GM21786 (cell line): ENCODE measurements at regions not wholly inside any gene's neighbourhood (a gene's known extent, or its start where the extent isn't known, plus 50 kb on each side); places are given as distances from the start of the nearest gene placed in this dataset.
"Not testable (repeated sequence)": the region's sequence is repeated elsewhere in the genome, so short reads cannot be mapped to it uniquely, and the experiment has no call there.

ENCODE experiments used
- ATAC-seq: cut with Tn5 transposase; IDR thresholded peaks from one replicate; pipeline ENCODE4 v1.9.1; 2021; ENCODE audit not compliant: unreplicated experiment

DNA sequence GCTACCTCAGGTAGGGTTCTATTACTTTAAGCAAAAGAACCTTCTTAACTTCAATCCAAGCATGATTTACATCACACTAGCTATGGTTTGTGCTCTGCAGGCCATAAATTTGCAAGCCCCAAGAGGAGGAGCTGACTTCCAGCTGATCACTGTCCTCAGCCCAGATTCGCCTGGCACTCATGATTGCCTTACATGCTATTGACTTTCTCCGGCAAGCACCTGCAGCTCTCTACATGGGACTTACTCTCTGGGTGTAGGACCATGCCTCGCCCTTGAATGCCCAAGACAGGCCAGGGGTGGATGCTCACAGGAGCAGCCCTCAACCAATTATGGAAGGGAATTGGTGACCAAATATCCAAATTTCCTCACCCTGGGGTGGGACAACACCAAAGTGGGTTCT is 99.8 kb downstream of the ESM1 start:
- ATAC-seq: no peak

DNA sequence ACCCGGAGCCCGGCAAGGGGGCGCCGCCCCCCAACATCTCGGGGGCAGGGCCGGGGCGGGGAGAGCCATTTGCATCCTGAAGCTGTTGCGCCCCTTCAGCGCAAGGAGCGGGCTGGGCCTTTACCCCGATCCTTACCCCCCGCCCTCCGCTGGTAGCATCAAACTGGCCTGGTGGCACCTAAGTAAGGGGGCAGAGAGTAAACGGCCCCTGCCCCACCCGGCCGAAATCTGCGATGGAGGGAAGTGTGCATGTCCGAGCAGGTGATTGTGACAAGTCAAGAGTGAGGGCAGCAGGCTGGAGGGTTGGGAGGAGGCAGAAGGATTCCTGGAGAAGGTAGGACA is 101.2 kb downstream of the ESM1 start:
- ATAC-seq: no peak

DNA sequence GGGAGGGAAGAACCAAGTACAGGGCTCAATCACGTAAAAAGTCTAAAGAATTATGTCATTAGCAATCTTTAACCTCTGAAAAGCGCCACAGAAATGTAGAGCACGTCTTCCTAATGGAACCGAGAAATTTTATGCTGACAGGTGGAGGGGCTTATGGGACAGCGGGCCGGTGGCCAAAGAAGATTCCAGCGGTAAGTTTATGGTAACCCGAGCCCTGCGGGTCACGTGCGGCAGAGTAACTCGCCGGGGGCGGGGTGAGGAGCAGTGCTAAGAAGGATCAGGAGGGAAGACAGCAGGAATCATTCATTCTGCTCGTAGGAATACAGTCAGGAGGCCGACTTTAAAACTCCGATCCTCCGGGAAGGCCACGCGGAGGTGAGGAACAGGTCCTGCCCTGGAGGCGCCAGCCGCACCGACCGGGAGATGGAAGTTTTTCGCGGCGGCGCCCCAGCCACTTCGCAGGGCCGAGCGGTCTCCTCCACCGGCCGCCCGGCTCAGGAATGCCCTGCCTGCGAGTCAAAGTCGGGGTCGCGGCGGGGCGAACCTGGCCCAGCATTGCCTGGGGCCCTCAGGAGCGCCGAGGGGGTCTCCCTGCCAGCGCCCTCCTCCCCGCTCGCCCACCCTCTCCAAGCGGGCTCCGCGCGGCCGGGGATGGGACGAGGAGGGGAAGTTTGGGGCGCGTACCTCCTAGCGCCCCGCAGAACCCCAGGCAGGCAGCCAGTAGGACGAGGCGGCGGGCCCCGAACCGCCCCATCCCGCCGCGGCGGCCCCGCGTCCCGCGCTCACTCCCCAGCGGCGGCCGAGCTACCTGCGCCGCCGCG is 101.8 kb downstream of the ESM1 start:
- no peak for ATAC-seq

- no peak for ATAC-seq
Measured at GRCh38 chr5:54882841-54883240, 102.6 kb downstream of the ESM1 start.

DNA sequence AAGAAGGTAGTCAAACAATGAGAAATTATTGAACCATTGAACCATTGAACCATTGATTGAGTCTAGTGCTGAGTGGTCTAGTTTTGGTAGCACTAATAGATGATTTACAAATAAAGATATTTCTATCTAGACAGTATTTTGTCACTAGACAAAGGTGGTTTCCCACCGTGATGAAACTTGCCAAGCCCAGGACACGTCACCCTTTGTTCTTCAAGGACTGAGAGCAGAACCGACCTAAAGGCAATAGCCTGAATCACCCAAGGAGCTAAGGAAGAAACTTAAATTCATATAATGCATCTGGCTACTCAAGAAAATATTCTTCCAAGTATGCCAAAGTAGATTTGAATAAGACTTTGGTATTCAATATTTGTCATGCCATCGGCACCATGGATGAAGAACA is 103.3 kb downstream of the ESM1 start:
- no peak for ATAC-seq

GRCh38 chr5:54881286-54882005 is 103.9 kb downstream of the ESM1 start:
- ATAC-seq: no peak

DNA sequence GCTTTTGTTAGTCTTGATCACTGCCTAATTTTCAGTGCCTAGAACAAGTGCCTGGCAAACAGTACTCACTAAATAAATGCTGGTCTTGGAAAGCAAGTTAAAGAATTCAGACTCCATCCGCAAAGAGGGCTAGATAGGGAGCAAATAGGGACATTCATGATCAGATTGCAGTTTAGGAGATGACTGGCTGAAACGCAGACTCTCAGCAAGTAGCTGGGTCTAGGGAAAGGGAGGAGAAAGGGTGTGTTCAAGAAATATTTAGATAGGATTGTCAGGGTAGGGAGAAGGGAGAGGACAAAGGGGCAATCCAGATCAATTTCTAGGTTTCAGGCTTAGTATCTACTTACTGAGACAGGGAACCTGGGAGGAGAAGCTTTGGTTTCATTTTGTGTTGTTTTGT is 108.4 kb downstream of the ESM1 start:
- no peak for ATAC-seq

DNA sequence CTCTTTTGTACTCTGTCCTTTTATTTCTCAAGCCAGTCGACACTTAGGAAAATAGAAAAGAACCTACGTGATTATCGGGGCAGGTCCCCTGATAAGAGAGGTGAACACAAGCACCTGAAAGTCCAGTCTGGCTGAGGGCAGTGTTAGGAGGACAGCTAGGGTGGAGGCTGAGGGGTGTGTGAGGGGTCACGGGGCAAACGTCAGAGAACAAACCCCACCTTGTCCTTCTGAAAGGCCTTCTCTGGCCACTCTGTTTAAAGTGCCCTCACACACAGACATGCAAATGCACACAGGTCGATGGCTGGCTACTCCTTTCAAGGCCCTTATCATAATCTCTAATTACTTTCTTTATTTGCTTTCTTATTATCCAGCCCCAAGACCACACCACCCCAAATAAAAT is 108.8 kb downstream of the ESM1 start:
- no peak for ATAC-seq

GRCh38 chr5:54874337-54875021 is 110.9 kb downstream of the ESM1 start:
- ATAC-seq: no peak

DNA sequence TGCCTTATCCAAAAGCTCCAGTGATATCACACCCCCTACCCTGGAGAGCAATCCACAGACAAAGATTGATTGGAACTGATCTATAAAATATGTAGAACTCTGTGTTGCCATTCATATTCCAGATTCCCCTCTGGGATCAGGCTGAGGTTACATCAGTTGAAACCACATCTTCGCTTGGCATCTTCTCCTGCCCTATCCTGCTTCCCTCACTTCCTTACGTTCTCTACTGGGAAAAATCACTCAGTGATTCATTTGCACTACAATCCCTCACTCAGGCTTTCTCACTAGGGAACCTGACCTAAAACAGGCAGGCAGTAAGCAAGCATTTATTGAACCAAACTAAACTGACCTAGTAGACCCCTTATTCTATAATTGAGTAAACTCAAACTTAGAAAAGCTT is 111.7 kb downstream of the ESM1 start:
- no peak for ATAC-seq

DNA sequence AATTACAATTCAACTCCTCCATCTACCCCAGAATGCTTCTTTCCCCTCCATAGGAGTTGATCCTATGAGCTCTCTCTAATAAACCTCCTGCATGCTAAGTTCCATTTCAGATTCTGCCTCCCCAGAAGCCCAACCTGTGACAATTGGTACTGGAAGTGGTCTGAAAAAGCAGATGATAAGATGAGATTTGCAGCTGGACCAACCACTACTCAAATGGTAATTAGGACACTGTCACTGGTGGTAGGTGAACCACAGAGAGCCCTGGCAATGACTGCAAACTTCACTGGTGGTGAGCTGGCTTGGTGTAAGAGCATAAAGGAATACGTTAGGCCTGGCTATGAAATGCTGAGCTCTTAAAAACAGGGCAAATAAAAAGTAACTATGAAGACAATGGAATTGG is 112.6 kb downstream of the ESM1 start:
- ATAC-seq: no peak

GRCh38 chr5:54870271-54870670 is 115.1 kb downstream of the ESM1 start:
- no peak for ATAC-seq

GRCh38 chr5:54869691-54870090 is 115.7 kb downstream of the ESM1 start:
- ATAC-seq: no peak

GRCh38 chr5:54868511-54869483 is 116.6 kb downstream of the ESM1 start:
- ATAC-seq: no peak

- no peak for ATAC-seq
Measured at GRCh38 chr5:54867310-54867944, 118.0 kb downstream of the ESM1 start.

GRCh38 chr5:54864911-54865515 is 120.4 kb downstream of the ESM1 start:
- ATAC-seq: not testable (repeated sequence)

GRCh38 chr5:54862036-54862435 is 123.4 kb downstream of the ESM1 start:
- no peak for ATAC-seq

- ATAC-seq: no peak
Measured at GRCh38 chr5:54861212-54861894, 124.0 kb downstream of the ESM1 start.

- ATAC-seq: no peak
Measured at GRCh38 chr5:54860321-54860720, 125.1 kb downstream of the ESM1 start.
